Tibial nerve (tissue), 4 donors: ENCODE measurements at regions not wholly inside any gene's neighbourhood (a gene's known extent, or its start where the extent isn't known, plus 50 kb on each side); places are given as distances from the start of the nearest gene placed in this dataset.

Source experiments
- DNase-seq, 2 donors: peaks; one replicate each; pipeline ENCODE4 v3.0.0-alpha.2; 2019; ENCODE audit warnings: low spot score in 2 of 2
- H3K27ac ChIP-seq, 4 donors: fragments of 200-600 bp; sonication (generic) in 3 of 4; one replicate each; pipeline ENCODE4 v1.5.1; 2017 to 2019; ENCODE audit warnings: mild to moderate bottlenecking in 1 of 4
- H3K27me3 ChIP-seq, 2 donors: fragments of 200-600 bp; sonication (generic) in 1 of 2; one replicate each; pipeline versions ENCODE4 v1.5.1 to v1.6.0; 2017 to 2019
- H3K36me3 ChIP-seq, 3 donors: fragments of 200-600 bp; sonication (generic); one replicate each; pipeline ENCODE4 v1.5.1; 2018 to 2019
- H3K4me1 ChIP-seq, 4 donors: fragments of 200-600 bp; sonication (generic) in 3 of 4; one replicate each; pipeline ENCODE4 v1.5.1; 2017 to 2019
- H3K4me3 ChIP-seq, 4 donors: fragments of 200-600 bp; sonication (generic) in 3 of 4; one replicate each; pipeline ENCODE4 v1.5.1; 2017 to 2019; ENCODE audit warnings: mild to moderate bottlenecking in 1 of 4, moderate library complexity in 1 of 4
- H3K9me3 ChIP-seq, 4 donors: fragments of 200-600 bp; sonication (generic) in 3 of 4; one replicate each; pipeline ENCODE4 v1.5.1; 2017 to 2019
- EP300 ChIP-seq, 2 donors: sonication (generic); formaldehyde crosslinking; IDR thresholded peaks; one replicate each; pipeline ENCODE4 v1.6.1; 2017; ENCODE audit warnings: antibody characterized with exemption in 2 of 2, mild to moderate bottlenecking in 1 of 2
- POLR2A ChIP-seq, 2 donors: fragments of 450-650 bp; IDR thresholded peaks; one replicate each; pipeline ENCODE4 v1.6.1; 2017; ENCODE audit warnings: antibody characterized with exemption in 2 of 2, mild to moderate bottlenecking in 2 of 2, moderate library complexity in 2 of 2
- WGBS, 2 donors: methylation state at CpG; one replicate each; pipeline ENCODE4 v1.1.5; 2018; 5-methylcytosine and 5-hydroxymethylcytosine counted together
- TF ChIP-seq, protein P1 (sequence below), 5 experiments: fragments of 200-600 bp in 3 of 5; fragments of 450-650 bp in 2 of 5; sonication (generic) in 3 of 5; IDR thresholded peaks; one replicate each; pipeline ENCODE4 v1.5.1; 2016 to 2019; ENCODE audit warnings: antibody characterized with exemption in 5 of 5, mild to moderate bottlenecking in 3 of 5, moderate library complexity in 2 of 5

DNA sequence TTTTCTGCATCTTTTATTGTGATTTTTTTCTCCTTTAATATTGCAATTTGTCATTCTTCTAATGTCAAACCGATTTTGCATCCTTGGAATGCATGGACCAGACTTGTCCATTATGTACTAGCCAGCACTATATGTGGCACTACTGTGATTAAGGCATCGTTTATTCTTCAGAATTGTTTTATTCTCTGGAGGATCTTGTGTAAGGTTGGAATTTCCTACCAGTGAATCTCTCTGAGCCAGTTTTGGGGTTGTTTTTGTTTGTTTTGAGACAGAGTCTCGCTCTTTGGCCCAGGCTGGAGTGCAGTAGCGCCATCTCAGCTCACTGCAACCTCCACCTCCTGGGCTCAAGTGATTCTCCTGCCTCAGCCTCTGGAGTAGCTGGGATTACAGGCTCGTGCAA is 58.5 kb downstream of the IGLL5 start:
- TF ChIP-seq, protein P1, sequence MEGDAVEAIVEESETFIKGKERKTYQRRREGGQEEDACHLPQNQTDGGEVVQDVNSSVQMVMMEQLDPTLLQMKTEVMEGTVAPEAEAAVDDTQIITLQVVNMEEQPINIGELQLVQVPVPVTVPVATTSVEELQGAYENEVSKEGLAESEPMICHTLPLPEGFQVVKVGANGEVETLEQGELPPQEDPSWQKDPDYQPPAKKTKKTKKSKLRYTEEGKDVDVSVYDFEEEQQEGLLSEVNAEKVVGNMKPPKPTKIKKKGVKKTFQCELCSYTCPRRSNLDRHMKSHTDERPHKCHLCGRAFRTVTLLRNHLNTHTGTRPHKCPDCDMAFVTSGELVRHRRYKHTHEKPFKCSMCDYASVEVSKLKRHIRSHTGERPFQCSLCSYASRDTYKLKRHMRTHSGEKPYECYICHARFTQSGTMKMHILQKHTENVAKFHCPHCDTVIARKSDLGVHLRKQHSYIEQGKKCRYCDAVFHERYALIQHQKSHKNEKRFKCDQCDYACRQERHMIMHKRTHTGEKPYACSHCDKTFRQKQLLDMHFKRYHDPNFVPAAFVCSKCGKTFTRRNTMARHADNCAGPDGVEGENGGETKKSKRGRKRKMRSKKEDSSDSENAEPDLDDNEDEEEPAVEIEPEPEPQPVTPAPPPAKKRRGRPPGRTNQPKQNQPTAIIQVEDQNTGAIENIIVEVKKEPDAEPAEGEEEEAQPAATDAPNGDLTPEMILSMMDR (IDR thresholded peaks at IDR 0.05): no peak
- TF ChIP-seq EP300 (IDR thresholded peaks at IDR 0.05) (no peak), POLR2A (IDR thresholded peaks at IDR 0.05) (no peak)
- H3K27ac ChIP-seq: no peak overlapping the region
- no peaks in the 10 kb centered on the region for H3K4me1 ChIP-seq
- H3K9me3 ChIP-seq: no peaks in the 10 kb centered on the region
- H3K36me3 ChIP-seq: no peaks in the 10 kb centered on the region
- no peak for DNase-seq
- 50 to 51% methylated on average over 5 of the region's 5 CpGs for WGBS, 2 donors
- peaks cover 0 to 2% of the 10 kb centered on the region in 2 donors for H3K27me3 ChIP-seq
- no peak overlapping the region for H3K4me3 ChIP-seq

GRCh38 chr22:22948651-22949571 is 61.3 kb downstream of the IGLL5 start:
- peaks cover 0 to 3% of the 10 kb centered on the region in 2 donors for H3K27me3 ChIP-seq
- no peaks in the 10 kb centered on the region for H3K36me3 ChIP-seq
- TF ChIP-seq POLR2A (IDR thresholded peaks at IDR 0.05) (no peak), EP300 (IDR thresholded peaks at IDR 0.05) (no peak)
- no peak overlapping the region for H3K4me3 ChIP-seq
- DNase-seq: no peak
- H3K4me1 ChIP-seq: no peaks in the 10 kb centered on the region
- WGBS, 2 donors: 55 to 69% methylated on average over 10 of the region's 10 CpGs
- no peaks in the 10 kb centered on the region for H3K9me3 ChIP-seq
- H3K27ac ChIP-seq: no peak overlapping the region

GRCh38 chr22:22949953-22950352 is 62.3 kb downstream of the IGLL5 start:
- Histone ChIP-seq H3K27ac (no peak overlapping the region), H3K36me3 (no peaks in the 10 kb centered on the region), H3K4me1 (peaks cover 0 to 7% (median 0%) of the 10 kb centered on the region in 4 donors), H3K4me3 (no peak overlapping the region), H3K9me3 (no peaks in the 10 kb centered on the region), H3K27me3 (peaks cover 0 to 7% of the 10 kb centered on the region in 2 donors)
- no peak for DNase-seq
- WGBS, 2 donors: 93 to 95% methylated on average over 1 of the region's 1 CpG
- TF ChIP-seq, protein P1 (IDR thresholded peaks at IDR 0.05): no peak
- TF ChIP-seq EP300 (IDR thresholded peaks at IDR 0.05) (no peak), POLR2A (IDR thresholded peaks at IDR 0.05) (no peak)

DNA sequence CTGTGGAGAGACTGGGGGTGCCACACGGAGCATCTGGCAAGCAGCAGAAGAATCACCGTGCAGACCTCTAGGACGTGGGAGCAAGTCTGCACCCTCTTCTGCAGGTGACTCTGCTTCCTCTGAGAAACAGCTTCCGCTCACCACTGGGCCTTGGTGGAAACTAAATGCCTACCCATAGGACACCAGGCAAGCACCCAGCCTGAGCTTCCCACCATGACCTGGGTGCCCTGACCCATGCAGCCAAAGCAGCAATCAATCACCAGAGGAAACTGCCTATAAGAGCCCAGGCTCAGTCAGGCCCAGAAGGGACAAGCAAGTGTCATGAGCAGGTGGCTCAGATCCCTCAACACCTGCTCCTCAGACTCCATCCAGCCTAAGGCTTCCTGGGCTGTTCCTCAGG is 63.4 kb downstream of the IGLL5 start:
- TF ChIP-seq, protein P1 (IDR thresholded peaks at IDR 0.05): no peak
- TF ChIP-seq POLR2A (IDR thresholded peaks at IDR 0.05): no peak
- no peak for TF ChIP-seq EP300 (IDR thresholded peaks at IDR 0.05)
- no peak for DNase-seq
- no peaks in the 10 kb centered on the region for H3K9me3 ChIP-seq
- H3K4me1 ChIP-seq: peaks cover 0 to 12% (median 0%) of the 10 kb centered on the region in 4 donors
- H3K27ac ChIP-seq: no peak overlapping the region
- H3K27me3 ChIP-seq: peaks cover 0 to 7% of the 10 kb centered on the region in 2 donors
- H3K4me3 ChIP-seq: no peak overlapping the region
- WGBS, 2 donors: 94 to 100% methylated on average over 4 of the region's 4 CpGs
- no peaks in the 10 kb centered on the region for H3K36me3 ChIP-seq

- Histone ChIP-seq H3K27ac (no peak overlapping the region), H3K9me3 (no peaks in the 10 kb centered on the region), H3K4me1 (peaks cover 0 to 12% (median 0%) of the 10 kb centered on the region in 4 donors), H3K4me3 (no peak overlapping the region), H3K36me3 (no peaks in the 10 kb centered on the region), H3K27me3 (peaks cover 0 to 7% of the 10 kb centered on the region in 2 donors)
- 76 to 80% methylated on average over 6 of the region's 6 CpGs for WGBS, 2 donors
- TF ChIP-seq EP300 (IDR thresholded peaks at IDR 0.05): no peak
- TF ChIP-seq POLR2A (IDR thresholded peaks at IDR 0.05): no peak
- DNase-seq: no peak
Measured at GRCh38 chr22:22952531-22953280, 65.1 kb downstream of the IGLL5 start.

- H3K27me3 ChIP-seq: peaks cover 0 to 7% of the 10 kb centered on the region in 2 donors
- 44 to 58% methylated on average over 5 of the region's 5 CpGs for WGBS, 2 donors
- no peak for TF ChIP-seq POLR2A (IDR thresholded peaks at IDR 0.05)
- no peak for TF ChIP-seq EP300 (IDR thresholded peaks at IDR 0.05)
- TF ChIP-seq, protein P1 (IDR thresholded peaks at IDR 0.05): no peak
- DNase-seq: no peak
- no peak overlapping the region for H3K27ac ChIP-seq
- no peaks in the 10 kb centered on the region for H3K9me3 ChIP-seq
- no peaks in the 10 kb centered on the region for H3K36me3 ChIP-seq
- no peak overlapping the region for H3K4me3 ChIP-seq
- peaks cover 0 to 12% (median 0%) of the 10 kb centered on the region in 4 donors for H3K4me1 ChIP-seq
Measured at GRCh38 chr22:22953791-22954190, 66.2 kb downstream of the IGLL5 start.
